ENCODE measurements at regions not wholly inside any gene's neighbourhood (a gene's known extent, or its start where the extent isn't known, plus 50 kb on each side); places are given as distances from the start of the nearest gene placed in this dataset.
"Not testable (repeated sequence)": the region's sequence is repeated elsewhere in the genome, so short reads cannot be mapped to it uniquely, and the experiment has no call there.

- no peak for DNase-seq
- no peaks in the 10 kb centered on the region for H3K4me1 ChIP-seq
- H3K4me3 ChIP-seq: no peak overlapping the region
- H3K9ac ChIP-seq (ENCODE audit: low read depth in 2 of 2, low read length in 2 of 2): no peak overlapping the region
- H3K27me3 ChIP-seq: no peaks in the 10 kb centered on the region
- no peak overlapping the region for H3K27ac ChIP-seq
- TF ChIP-seq, protein P1, sequence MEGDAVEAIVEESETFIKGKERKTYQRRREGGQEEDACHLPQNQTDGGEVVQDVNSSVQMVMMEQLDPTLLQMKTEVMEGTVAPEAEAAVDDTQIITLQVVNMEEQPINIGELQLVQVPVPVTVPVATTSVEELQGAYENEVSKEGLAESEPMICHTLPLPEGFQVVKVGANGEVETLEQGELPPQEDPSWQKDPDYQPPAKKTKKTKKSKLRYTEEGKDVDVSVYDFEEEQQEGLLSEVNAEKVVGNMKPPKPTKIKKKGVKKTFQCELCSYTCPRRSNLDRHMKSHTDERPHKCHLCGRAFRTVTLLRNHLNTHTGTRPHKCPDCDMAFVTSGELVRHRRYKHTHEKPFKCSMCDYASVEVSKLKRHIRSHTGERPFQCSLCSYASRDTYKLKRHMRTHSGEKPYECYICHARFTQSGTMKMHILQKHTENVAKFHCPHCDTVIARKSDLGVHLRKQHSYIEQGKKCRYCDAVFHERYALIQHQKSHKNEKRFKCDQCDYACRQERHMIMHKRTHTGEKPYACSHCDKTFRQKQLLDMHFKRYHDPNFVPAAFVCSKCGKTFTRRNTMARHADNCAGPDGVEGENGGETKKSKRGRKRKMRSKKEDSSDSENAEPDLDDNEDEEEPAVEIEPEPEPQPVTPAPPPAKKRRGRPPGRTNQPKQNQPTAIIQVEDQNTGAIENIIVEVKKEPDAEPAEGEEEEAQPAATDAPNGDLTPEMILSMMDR (IDR thresholded peaks at IDR 0.05): no peak
- H3K36me3 ChIP-seq: no peaks in the 10 kb centered on the region
- intact Hi-C loops (cut with DNase I): no loop called here
- no peaks in the 10 kb centered on the region for H3K9me3 ChIP-seq
Measured at GRCh38 chr5:128708841-128709240, 170.8 kb upstream of the FBN2 start.

DNA sequence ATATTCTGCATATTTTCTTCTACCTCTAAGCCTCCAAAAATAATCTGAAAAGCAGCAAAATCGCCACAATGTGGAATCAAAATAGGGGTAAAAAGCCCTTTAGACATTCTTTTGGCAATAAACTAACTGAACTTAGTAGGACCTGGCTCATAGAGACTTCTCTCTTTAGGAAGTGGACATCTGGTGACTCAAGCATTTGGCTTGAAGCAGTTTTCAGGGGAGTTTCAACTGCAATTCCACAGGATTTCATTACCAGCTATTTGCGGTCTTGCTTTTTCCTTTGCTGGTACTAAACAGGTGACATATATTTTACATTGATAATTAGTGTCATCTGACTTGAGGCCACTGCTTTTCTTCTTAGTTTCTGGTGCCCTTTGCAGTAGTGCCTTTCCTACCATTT, 173.2 kb upstream of the FBN2 start:
- Histone ChIP-seq H3K36me3 (no peaks in the 10 kb centered on the region), H3K9ac (ENCODE audit: low read depth in 2 of 2, low read length in 2 of 2) (no peak overlapping the region), H3K4me1 (no peaks in the 10 kb centered on the region), H3K27me3 (no peaks in the 10 kb centered on the region), H3K4me3 (no peak overlapping the region), H3K9me3 (no peaks in the 10 kb centered on the region), H3K27ac (no peak overlapping the region)
- intact Hi-C loops (cut with DNase I): no loop called here
- TF ChIP-seq, protein P1 (IDR thresholded peaks at IDR 0.05): no peak
- no peak for DNase-seq

- TF ChIP-seq, protein P1 (IDR thresholded peaks at IDR 0.05): no peak
- Histone ChIP-seq H3K4me1 (no peaks in the 10 kb centered on the region), H3K4me3 (no peak overlapping the region), H3K27ac (no peak overlapping the region), H3K27me3 (no peaks in the 10 kb centered on the region), H3K9ac (ENCODE audit: low read depth in 2 of 2, low read length in 2 of 2) (no peak overlapping the region), H3K36me3 (no peaks in the 10 kb centered on the region), H3K9me3 (no peaks in the 10 kb centered on the region)
- no peak for DNase-seq
- intact Hi-C loops (cut with DNase I): no loop called here
Measured at GRCh38 chr5:128714551-128714950, 176.5 kb upstream of the FBN2 start.

DNA sequence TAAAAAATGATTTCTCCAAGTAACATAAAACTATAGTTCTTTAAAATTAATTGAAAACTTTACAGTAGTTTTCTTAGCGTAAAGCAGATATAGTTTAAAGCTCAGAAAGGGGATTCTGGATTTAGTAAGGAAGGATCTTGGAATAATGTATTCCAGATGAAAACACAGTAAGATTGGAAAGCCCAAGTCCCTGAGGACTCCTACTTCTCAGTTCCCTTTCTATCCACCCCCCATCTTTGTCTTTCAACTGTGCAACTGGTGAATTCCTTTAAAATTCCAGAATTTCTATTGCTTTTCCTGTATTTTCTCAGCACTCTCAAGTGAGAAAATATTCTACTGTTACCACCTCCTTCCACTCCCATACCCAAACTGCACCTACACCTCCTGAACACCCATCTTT, 184.5 kb upstream of the FBN2 start:
- intact Hi-C loops (cut with DNase I): no loop called here
- H3K4me3 ChIP-seq: no peak overlapping the region
- TF ChIP-seq, protein P1 (IDR thresholded peaks at IDR 0.05): no peak
- H3K9me3 ChIP-seq: no peaks in the 10 kb centered on the region
- H3K36me3 ChIP-seq: no peaks in the 10 kb centered on the region
- no peak for DNase-seq
- no peaks in the 10 kb centered on the region for H3K4me1 ChIP-seq
- H3K9ac ChIP-seq (ENCODE audit: low read depth in 2 of 2, low read length in 2 of 2): no peak overlapping the region
- no peak overlapping the region for H3K27ac ChIP-seq
- no peaks in the 10 kb centered on the region for H3K27me3 ChIP-seq

GRCh38 chr5:128730021-128730420, 192.0 kb upstream of the FBN2 start:
- H3K4me1 ChIP-seq; intact Hi-C loops (cut with DNase I): not testable (repeated sequence)

DNA sequence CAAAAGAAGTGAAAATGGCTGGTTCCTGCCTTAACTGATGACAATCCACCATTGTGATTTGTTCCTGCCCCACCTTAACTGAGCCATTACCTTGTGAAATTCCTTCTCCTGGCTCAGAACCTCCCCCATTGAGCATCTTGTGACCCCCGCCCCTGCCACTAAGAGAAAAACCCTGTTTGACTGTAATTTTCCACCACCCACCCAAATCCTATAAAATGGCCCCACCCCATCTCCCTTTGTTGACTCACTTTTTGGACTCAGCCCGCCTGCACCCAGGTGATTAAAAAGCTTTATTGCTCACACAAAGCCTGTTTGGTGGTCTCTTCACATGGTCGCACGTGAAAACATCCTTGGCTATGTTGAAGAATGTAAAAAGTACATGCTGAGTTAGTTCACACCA, 197.6 kb upstream of the FBN2 start:
- H3K4me3 ChIP-seq; H3K36me3 ChIP-seq; H3K9me3 ChIP-seq; H3K9ac ChIP-seq (ENCODE audit: low read depth in 2 of 2, low read length in 2 of 2); intact Hi-C loops (cut with DNase I); H3K27me3 ChIP-seq; H3K4me1 ChIP-seq: not testable (repeated sequence)
- H3K27ac ChIP-seq: peak overlapping the region; percentile 55
- DNase-seq: peak; percentile 46

More at GRCh38 chr5:128730021-128730420, 192.0 kb upstream of the FBN2 start:
- H3K9me3 ChIP-seq; H3K4me3 ChIP-seq; H3K36me3 ChIP-seq; H3K27ac ChIP-seq; H3K9ac ChIP-seq (ENCODE audit: low read depth in 2 of 2, low read length in 2 of 2); H3K27me3 ChIP-seq; DNase-seq: not testable (repeated sequence)

DNA sequence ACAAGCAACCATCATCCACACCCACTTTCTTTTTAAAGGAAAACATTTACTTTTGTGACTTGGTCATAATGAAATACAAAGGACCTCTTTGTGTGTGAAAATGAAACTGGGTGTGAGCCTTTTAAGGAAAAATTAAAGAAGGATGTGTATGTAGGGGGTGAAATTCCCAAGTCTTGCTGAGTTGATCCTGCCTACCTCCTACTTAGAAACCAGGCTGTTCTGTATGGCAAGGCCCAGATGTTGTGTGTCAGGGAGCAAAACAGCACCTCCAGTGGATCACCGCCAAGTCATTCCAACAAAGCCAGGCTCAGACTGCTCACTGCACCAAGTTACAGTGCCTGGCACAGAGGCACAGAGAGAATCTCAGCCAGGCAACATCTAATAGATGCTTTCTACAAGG, 198.5 kb upstream of the FBN2 start:
- Histone ChIP-seq H3K9me3 (no peaks in the 10 kb centered on the region), H3K36me3 (no peaks in the 10 kb centered on the region), H3K27ac (peak overlapping the region; percentile 55), H3K27me3 (no peaks in the 10 kb centered on the region), H3K4me1 (no peaks in the 10 kb centered on the region), H3K4me3 (no peak overlapping the region), H3K9ac (ENCODE audit: low read depth in 2 of 2, low read length in 2 of 2) (no peak overlapping the region)
- peak; percentile 33 for DNase-seq
- TF ChIP-seq, protein P1 (IDR thresholded peaks at IDR 0.05): no peak
- intact Hi-C loops (cut with DNase I): no loop called here
